A549 (cell line): ENCODE measurements at regions not wholly inside any gene's neighbourhood (a gene's known extent, or its start where the extent isn't known, plus 50 kb on each side); places are given as distances from the start of the nearest gene placed in this dataset.

ENCODE experiments used
- CHD2 ChIP-seq: fragments of 150-350 bp; IDR thresholded peaks from 2 replicates; pipeline ENCODE4 v1.6.1; 2014; ENCODE audit warnings: low read length; ENCODE audit not compliant: partially characterized antibody
- CTCF ChIP-seq: fragments of >200 bp; sonication (Bioruptor Twin); formaldehyde crosslinking; IDR thresholded peaks from 3 replicates; pipeline ENCODE4 v1.5.1; 2016
- EP300 ChIP-seq, 2 experiments: fragments of >200 bp; sonication (Bioruptor Twin); formaldehyde crosslinking; IDR thresholded peaks; 2 replicates in 1 of 2; 3 replicates in 1 of 2; pipeline ENCODE4 v1.6.1; 2016 to 2017
- HOXB13 ChIP-seq: fragments of 250-450 bp; sonication (Bioruptor Pico); IDR thresholded peaks from 2 replicates; pipeline ENCODE4 v1.5.0; 2020; ENCODE audit warnings: low read depth, mild to moderate bottlenecking, moderate library complexity
- JUNB ChIP-seq: fragments of >200 bp; sonication (Bioruptor Twin); formaldehyde crosslinking; IDR thresholded peaks from 2 replicates; pipeline ENCODE4 v1.6.1; 2016
- NPAS2 ChIP-seq: fragments of 250-450 bp; sonication (Bioruptor Pico); IDR thresholded peaks from 2 replicates; pipeline ENCODE4 v1.8.0; 2022; ENCODE audit warnings: mild to moderate bottlenecking, moderate library complexity, borderline replicate concordance
- RNF2 ChIP-seq: fragments of 200-600 bp; sonication (generic); IDR thresholded peaks from 2 replicates; pipeline ENCODE4 v1.6.1; 2016; ENCODE audit warnings: low read depth, mild to moderate bottlenecking, antibody characterized with exemption, moderate library complexity, borderline replicate concordance
- TF ChIP-seq, protein P1 (sequence below): fragments of 200-600 bp; sonication (generic); IDR thresholded peaks from 2 replicates; pipeline ENCODE4 v1.6.1; 2016; ENCODE audit warnings: antibody characterized with exemption, mild to moderate bottlenecking, moderate library complexity

- TF ChIP-seq EP300 (IDR thresholded peaks at IDR 0.05) (no peak), HOXB13 (CRISPR knock-in tag) (no peak), CTCF (no peak), NPAS2 (no peak), JUNB (no peak), CHD2 (no peak), RNF2 (no peak)
- TF ChIP-seq, protein P1, sequence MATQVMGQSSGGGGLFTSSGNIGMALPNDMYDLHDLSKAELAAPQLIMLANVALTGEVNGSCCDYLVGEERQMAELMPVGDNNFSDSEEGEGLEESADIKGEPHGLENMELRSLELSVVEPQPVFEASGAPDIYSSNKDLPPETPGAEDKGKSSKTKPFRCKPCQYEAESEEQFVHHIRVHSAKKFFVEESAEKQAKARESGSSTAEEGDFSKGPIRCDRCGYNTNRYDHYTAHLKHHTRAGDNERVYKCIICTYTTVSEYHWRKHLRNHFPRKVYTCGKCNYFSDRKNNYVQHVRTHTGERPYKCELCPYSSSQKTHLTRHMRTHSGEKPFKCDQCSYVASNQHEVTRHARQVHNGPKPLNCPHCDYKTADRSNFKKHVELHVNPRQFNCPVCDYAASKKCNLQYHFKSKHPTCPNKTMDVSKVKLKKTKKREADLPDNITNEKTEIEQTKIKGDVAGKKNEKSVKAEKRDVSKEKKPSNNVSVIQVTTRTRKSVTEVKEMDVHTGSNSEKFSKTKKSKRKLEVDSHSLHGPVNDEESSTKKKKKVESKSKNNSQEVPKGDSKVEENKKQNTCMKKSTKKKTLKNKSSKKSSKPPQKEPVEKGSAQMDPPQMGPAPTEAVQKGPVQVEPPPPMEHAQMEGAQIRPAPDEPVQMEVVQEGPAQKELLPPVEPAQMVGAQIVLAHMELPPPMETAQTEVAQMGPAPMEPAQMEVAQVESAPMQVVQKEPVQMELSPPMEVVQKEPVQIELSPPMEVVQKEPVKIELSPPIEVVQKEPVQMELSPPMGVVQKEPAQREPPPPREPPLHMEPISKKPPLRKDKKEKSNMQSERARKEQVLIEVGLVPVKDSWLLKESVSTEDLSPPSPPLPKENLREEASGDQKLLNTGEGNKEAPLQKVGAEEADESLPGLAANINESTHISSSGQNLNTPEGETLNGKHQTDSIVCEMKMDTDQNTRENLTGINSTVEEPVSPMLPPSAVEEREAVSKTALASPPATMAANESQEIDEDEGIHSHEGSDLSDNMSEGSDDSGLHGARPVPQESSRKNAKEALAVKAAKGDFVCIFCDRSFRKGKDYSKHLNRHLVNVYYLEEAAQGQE = no peak
Observed at GRCh38 chr3:117545484-117545883, 835.9 kb downstream of the TUSC7 start.
